NCI-H1417 treated with DMSO at 0.1 percent for 48 hours (cell line): ENCODE measurements at regions not wholly inside any gene's neighbourhood (a gene's known extent, or its start where the extent isn't known, plus 50 kb on each side); places are given as distances from the start of the nearest gene placed in this dataset.
A peak's percentile ranks its signal among the peaks of the same experiment; 100 is the strongest.
"Not testable (repeated sequence)": the region's sequence is repeated elsewhere in the genome, so short reads cannot be mapped to it uniquely, and the experiment has no call there.

Experiments used
- DNase-seq: peaks from one replicate; lab custom pipeline; 2025; lab: John Stamatoyannopoulos, UW

- no peak for DNase-seq
Measured at GRCh38 chr10:80697926-80698325, 160.2 kb downstream of the SH2D4B start.

DNA sequence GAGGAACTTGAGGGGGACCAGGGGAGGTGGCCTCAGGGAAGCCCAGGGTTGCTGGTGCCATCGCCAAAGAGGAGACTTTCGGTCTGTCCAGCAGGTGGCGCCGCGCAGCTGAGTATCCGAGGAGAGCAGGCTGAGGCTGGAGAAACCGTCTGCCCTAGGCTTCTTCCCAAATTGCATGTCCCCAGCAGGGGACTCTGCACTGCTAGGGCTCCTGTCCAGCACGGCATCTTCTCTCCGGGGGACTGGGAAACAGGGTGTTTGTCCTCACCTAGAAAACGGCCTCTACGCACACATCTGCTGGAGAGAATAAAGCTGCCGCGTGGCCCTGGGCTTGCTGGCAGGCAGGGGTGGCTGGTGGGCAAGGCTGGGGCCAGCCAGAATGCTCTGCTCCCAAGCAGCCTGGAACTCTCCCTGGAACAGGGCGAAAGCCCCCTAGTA is 161.9 kb downstream of the SH2D4B start:
- DNase-seq = peak; percentile 16

- no peak for DNase-seq
Measured at GRCh38 chr10:80700252-80700651, 162.6 kb downstream of the SH2D4B start.

GRCh38 chr10:80700760-80701444 is 163.2 kb downstream of the SH2D4B start:
- no peak for DNase-seq

DNA sequence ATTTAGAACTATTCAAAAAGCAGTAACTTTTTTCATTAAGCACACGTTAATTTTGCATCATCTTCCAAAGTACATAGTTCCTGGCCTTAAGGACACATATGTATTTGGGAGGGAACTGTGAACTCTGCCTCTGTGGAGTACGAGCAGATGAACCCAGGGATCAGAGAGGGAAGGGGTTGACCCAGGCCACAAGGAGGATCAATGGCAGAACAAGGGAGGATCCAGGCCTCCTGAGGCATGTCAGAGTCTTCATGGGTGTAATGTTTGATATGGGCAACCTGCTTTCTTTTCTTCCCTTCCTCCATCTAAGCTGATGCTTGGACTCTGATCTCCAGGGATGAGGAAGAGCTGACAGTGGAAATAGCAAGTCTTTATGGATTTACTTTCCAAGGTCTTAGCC is 164.0 kb downstream of the SH2D4B start:
- no peak for DNase-seq

- no peak for DNase-seq
Measured at GRCh38 chr10:80702143-80702542, 164.4 kb downstream of the SH2D4B start.

GRCh38 chr10:80705899-80706298 is 168.2 kb downstream of the SH2D4B start:
- no peak for DNase-seq

DNA sequence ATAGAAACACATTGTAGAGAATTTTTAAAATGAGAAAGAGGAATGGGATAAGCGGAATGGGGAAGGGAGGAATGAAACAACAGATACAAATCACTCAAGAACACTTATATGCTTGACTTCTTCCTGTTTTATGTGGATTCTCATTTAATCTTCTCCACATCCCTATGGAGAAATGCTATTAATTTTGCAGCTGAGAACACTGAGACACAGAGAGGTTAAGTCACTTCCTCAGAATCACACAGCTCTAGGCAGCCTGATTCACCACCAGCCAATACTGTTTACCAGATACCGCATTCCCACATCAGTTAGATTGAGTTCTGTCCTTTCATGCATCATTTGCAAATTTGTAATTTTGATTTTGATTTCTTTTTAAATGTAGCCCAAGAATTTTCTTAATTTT is 170.5 kb downstream of the SH2D4B start:
- DNase-seq = no peak

DNA sequence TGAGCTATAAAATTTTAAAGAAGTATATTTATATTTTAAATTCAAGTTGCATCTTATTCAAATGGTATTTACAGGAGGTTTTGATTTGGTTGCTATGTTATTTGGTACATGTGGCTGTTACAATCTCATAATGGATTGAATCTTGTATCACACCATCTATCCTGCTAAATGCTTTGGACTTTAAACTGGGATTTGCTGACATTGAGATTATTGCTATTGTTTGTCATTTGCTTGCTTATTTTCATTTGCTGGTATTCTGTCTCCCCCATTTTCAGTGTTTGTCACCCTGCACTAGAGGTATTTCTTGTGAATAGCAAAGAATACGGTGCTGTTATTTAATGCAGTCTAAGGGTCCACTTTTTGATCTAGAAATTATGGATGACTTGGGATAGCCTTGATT is 171.1 kb downstream of the SH2D4B start:
- DNase-seq = no peak

GRCh38 chr10:80709866-80710265 is 172.2 kb downstream of the SH2D4B start:
- no peak for DNase-seq

- DNase-seq = no peak
Measured at GRCh38 chr10:80713398-80713928, 175.8 kb downstream of the SH2D4B start.

DNA sequence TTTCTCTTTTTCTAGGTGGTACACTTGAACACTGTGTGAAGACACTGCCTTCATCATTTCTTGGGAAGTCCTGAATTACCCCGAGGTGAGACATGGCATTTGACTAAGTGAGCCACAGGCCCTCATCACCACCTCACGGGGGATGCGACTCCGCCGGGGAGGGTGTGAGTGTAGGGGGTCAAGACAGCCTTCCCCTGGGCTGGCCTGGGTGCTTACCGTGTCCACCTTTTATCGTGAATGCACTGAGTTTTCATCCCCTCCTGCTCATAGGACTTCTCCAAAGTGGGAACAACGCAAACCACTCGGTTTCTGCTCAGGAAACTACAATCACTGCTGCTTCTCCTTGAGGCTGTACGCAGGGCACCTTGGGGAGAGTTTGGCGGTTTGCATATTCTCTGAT is 176.9 kb downstream of the SH2D4B start:
- no peak for DNase-seq

GRCh38 chr10:80718024-80718423 is 180.3 kb downstream of the SH2D4B start:
- no peak for DNase-seq

GRCh38 chr10:80719935-80720334 is 182.2 kb downstream of the SH2D4B start:
- DNase-seq = no peak

GRCh38 chr10:80720549-80720948 is 182.8 kb downstream of the SH2D4B start:
- no peak for DNase-seq

DNA sequence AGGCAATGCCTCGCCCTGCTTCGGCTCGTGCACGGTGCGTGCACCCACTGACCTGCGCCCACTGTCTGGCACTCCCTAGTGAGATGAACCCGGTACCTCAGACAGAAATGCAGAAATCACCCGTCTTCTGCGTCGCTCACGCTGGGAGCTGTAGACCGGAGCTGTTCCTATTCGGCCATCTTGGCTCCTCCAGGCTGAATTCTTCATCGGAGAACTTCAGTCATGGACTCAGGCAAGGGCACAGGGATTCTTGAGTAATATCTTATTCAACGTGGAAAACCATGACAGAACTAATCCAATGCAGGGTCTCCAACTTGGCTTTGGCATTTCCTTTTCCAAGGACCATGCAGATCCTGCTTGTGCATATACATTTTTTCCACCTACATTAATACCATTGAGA is 190.7 kb downstream of the SH2D4B start:
- not testable (repeated sequence) for DNase-seq

- DNase-seq = no peak
Measured at GRCh38 chr10:80729896-80730295, 192.2 kb downstream of the SH2D4B start.

DNA sequence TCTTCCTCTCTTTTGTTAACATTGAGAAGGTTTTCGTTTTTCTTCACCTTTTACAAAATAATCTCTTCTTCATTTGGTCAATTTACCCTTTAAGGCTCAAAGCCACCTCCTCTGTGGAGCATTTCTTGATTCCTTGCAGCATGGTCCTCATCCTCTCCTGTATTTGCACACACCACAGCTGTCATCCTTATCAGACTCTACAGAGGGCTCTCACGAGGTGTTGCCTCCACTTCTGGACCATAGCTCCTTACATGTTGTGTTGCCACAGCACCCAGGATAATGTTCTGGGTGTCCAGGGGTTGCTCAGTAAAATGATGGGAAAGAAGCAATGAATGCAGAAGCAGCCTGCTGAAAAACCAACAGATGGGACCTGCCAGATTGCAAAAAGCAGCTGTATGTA is 192.8 kb downstream of the SH2D4B start:
- no peak for DNase-seq

- DNase-seq = no peak
Measured at GRCh38 chr10:80734589-80734988, 196.9 kb downstream of the SH2D4B start.

DNA sequence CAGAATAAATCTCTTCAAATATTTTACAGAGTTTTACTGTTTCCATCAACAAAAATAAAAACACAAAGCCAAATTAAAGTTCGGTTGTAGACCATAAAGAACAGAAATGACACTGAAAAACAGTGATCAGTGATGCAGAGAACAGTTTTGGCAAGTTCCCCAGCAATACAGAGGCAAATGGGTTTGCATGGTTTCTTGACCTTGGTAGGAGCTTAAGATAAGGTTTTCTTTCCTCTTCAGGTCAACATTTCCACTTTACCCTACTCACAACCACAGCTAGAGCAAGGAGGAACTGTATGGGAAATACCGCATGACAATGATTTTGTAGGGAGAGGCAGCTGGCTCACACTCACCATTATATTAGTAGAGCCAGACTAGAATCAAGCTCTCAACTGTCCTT is 199.5 kb downstream of the SH2D4B start:
- DNase-seq = no peak

GRCh38 chr10:80739328-80739727 is 201.6 kb downstream of the SH2D4B start:
- DNase-seq = no peak

GRCh38 chr10:80739963-80740715 is 202.4 kb downstream of the SH2D4B start:
- no peak for DNase-seq

DNA sequence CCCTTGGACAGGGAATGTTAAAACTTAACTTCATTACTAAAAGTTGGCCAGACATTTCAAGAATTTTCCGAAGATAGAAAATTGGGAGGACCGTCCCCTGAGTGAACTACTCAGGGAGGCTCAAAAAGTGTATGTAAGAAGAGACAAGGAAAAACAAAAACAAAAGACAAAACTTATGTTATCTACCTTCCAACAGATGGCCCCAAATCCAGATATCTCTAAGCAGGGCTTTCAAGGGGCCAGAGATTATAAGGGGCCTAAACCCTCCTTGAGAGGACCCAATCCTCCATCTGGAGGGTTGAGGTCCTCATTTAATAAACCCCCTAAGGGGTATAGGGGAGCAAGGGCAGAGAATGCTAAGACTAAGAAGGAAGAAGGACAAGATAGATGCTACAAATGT is 203.6 kb downstream of the SH2D4B start:
- DNase-seq = no peak
